ENCODE measurements at regions not wholly inside any gene's neighbourhood (a gene's known extent, or its start where the extent isn't known, plus 50 kb on each side); places are given as distances from the start of the nearest gene placed in this dataset.

- TF ChIP-seq CTCF (conservative IDR thresholded peaks at IDR 0.05) (peak; percentile 65; the same call in 1 of the 2 replicates), EZH2 (IDR thresholded peaks at IDR 0.05; ENCODE audit: low read depth) (no peak)
Observed at GRCh38 chr2:52810460-52810859, 957.1 kb upstream of the CHAC2 start.

All from PC-9 (cell line).